ENCODE measurements at regions not wholly inside any gene's neighbourhood (a gene's known extent, or its start where the extent isn't known, plus 50 kb on each side); places are given as distances from the start of the nearest gene placed in this dataset.
"Not testable (repeated sequence)": the region's sequence is repeated elsewhere in the genome, so short reads cannot be mapped to it uniquely, and the experiment has no call there.

DNA sequence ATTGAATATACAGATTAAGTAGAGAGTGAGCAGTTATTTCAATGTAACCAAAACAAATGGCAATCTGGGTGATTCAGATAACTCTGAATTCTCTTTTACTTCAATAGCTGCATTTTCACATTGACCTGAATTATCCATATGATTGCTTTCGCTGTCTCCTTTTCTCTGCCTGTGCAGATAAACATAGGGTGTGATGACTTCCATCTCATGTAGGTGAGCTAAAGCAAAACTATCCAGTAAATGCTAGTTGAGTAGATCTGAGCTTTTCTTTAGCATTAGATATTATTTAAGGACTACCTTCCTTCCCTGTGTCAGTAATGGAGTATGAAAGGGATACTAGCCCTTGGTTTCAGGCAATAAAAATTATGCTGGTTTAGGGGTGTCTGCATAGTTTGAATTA lies 288.6 kb downstream of the OXSM start:
- DNase-seq: no peak

DNA sequence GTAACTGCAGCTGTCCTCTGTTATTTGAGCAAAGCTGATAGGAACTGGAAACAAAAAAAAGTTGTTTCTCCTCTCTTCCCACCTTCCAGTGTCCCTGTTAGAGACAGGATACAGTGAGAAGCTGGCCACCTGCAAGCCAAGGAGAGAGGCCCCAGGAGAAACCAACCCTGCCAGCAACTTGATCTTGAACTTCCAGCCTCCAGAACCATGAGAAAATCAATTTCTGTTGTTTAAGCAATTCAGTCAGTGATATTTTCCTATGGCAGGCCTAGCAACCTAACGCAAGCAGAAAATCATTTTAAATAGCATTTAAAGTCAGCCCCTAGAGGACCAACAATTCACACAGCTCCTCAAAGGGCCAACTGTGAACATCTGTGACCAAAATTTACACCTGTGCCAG lies 291.3 kb downstream of the OXSM start:
- DNase-seq: no peak

DNA sequence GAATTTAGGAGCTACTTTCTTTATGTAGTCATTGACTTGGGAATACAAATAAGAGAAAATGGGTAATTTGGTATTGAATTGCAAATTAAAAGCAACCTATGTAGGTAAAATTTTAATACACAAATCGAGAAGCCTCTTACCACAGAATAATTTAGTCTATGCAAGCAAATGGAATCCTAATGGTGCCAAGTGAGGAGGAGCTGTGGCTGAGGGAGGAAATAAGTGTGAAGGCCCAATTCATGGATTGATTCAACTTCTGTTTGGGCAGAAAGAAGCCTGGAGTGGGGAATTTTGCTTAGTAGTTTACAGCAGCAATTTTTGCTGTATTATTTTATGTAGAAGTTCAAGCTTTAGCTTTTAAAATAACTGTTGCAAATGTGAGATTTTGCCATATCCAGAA lies 291.9 kb downstream of the OXSM start:
- DNase-seq: no peak

DNA sequence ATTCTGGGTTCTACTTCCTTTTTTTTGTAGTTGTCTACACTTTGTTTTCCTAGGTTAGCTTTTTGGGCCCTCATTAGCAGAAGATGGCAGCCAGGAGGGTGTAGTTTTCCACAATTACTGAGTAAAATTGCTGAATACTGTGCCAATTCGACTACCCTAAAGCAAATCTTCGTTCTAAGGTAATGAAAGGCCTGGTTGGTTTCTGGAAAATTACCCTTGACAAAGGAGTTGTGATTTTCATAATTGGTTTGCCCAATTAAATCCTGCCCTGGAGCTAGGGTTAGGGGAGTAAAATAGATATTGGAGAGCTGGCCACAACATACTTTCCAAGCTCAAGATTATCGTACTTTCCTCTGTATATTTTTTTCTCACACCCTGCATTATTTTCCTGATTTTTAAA lies 293.0 kb downstream of the OXSM start:
- DNase-seq: no peak

DNA sequence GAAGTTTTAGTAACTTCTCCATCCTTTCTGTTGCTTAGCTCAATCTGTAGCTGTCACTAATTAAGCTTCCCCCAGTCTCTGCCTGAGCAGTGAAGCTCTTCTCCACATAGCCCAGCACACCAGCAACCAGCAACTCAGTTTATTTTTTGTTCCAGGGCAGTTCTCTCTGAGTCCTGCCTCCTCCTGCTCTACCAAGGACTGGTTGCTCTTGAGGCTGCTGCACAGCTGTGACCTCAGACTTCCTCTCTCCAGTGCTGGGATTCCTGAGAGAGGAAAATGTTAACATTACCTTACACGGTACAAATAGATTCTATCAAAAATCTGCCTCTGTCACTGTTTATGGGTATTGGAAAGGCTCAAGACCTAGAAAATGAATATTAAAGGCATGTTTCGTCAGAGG lies 294.7 kb downstream of the OXSM start:
- DNase-seq: no peak

DNA sequence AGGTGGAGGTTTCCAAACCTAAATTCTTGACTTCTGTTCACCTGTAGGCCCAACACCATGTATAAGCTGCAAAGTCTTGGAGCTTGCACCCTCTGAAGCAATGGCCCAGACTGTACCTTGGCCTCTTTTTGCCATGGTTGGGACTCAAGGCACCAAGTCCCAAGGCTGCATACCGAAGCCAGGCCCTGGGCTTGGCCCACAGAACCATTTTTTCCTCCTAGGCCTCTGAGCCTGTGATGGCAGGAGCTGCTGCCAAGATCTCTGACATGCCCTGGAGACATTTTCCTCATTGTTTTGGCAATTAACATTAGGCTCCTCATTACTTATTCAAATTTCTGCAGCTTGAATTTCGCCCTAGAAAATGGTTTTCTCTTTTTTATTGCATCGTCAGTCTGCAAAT lies 297.9 kb downstream of the OXSM start:
- DNase-seq: no peak

DNA sequence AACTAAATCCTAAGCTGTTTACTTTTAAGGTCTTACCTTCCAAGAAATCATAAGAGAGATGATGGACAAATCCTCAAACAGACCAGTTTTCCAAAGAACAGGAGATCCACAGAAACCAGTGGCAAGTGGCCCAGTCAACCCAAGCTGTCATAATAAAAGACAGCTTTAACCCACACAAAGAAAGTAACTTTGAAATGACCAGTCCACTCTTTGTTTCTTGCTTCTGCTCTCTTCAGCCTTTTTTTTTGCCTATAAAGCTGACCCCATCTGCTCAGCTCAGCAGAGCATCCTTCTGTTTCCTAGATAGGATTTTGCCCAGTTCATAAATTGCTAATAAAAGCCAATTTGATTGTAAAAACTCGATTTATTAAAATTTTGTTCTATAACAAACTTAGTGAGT lies 299.4 kb downstream of the OXSM start:
- no peak for DNase-seq

DNA sequence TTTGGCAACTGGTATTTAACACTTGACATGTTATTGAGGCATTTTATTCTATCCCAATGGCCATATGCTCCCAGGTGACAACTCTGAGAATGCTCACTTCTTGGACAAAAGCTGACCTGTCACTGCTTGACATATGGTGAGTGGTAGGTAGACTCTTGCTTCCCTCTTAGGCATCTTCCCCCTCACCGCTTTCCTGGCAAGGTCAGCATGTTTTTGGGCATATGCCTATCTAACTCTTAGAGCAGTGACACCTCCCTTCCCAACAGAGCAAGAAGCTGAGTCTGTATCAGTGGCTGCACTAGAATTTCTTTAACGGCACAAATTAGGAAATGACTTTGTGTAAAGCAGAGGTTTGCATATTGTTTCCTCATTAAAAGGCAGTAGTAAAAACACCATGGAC lies 300.7 kb downstream of the OXSM start:
- no peak for DNase-seq

DNA sequence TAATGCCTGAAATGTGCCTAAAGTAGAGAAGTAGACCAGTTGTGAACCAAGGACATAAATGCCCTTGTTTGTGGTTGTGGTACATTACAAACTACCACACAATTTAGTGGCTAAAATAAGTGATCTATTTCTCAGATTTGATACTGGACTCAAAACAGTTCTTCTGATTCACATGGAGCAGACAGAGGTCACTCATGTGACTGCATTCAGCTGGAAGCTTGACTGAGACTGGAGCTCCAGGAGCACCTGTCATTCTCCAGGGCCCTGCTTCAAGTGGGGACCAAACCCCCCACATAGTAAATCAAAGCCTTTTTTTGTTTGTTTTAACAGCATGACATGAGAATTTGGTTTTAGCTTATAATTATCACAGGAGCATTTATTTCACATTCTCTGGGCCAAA lies 301.2 kb downstream of the OXSM start:
- DNase-seq: no peak

DNA sequence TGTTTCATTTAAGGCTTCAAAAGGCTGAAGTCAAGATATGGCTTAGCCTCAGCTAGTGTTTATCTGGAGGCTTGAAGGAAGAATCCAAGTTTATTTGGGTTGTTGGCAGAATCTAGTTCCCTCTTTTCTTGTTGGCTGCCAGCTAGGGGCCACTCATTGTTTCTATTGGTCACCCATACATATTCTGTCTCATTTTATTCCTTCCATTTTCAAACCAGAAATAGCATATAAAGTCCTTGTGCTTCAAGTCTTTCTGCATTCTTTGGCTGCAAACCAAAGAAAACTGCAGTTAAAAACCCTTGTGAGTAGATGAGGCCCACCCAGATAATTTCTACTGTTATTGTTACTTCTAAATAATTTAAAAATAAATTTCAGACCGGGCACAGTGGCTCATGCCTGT lies 301.7 kb downstream of the OXSM start:
- DNase-seq: no peak

DNA sequence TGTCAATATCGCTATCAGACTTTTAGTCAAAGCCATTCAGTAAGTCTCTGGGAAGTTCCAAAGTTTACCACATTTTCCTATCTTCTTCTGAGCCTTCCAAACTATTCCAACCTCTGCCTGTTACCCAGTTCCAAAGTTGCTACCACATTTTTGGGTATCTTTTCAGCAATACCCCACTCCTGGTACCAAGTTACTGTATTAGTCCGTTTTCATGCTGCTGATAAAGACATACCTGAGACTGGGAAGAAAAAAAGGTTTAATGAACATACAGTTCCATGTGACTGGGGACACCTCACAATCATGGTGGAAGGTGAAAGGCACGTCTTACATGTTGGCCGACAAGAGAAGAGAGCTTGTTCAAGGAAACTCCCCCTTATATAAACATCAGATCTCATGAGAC lies 307.2 kb downstream of the OXSM start:
- DNase-seq: not testable (repeated sequence)

DNA sequence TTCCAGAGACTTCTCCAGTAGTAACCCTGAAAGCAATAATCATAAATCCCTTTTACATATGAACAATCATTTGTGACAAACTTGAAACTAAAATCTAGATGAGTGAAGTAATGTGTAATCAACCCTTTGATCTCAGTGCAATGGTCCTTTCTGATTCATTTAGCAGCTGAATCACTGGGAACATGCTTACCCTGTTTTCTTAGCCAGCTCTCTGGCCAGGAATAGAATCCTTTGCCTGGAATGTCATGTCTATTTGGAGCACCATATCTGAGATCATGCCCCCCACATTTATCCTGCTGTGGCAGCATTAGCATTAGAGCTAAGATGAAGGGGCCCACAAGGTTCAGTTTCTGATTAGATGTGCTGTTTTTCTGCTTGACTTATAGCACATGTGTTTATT lies 309.8 kb downstream of the OXSM start:
- no peak for DNase-seq

DNA sequence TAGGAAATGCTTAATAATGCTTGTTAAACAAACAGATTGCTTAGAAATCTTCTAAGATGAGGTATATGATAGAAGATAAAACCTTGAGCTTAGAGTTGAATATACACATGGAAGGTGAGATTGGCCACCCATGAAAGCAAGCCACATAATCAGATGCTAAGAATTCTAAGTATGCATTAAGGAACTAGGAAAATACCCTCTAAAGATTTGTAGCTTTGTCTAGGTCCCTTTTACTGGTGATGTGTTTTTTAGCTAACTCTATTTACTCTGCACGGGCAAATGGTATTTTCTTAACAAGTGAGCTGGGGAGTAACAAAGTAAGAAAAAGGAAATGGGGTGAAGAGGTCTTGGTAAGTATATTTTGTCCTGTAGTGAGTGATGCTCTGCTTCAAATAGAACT lies 310.3 kb downstream of the OXSM start:
- DNase-seq: no peak

DNA sequence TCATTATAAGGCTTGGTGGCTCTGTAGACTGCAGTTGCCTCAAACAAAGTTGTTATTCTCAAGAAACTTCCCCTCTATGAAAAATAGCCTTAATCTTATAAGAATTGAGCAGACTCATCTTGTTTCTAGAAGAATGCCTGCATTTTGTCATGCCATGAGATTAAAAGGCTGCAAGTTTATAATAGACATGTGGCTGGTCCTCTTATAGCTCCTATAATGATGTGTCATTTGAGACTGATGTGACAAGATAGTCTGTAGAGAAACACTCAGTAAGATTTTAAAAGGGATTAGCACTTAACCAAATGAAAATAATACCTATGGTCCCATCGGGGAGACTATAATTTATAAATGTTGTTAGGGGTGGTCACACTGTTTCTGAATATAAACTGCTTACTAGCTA lies 312.5 kb downstream of the OXSM start:
- DNase-seq: no peak

DNA sequence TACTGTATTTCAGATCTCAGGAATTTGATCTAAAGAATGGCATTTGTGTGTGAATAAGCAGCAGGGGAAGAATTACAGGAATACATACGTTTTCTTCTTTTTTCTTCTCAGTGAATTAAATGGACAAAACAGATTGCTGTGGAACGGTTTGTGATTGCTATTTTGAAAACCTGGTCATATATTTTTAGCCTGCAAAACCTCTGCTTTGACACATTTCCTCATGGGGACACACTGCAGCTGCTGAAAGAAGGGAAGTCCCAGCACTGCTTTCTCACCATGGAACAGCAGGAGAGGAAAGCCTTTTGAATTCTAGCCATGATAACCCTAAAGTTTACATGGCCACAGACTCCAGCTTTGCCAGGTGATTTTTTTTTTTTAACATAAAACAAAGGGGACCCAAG lies 315.0 kb downstream of the OXSM start:
- DNase-seq: no peak

DNA sequence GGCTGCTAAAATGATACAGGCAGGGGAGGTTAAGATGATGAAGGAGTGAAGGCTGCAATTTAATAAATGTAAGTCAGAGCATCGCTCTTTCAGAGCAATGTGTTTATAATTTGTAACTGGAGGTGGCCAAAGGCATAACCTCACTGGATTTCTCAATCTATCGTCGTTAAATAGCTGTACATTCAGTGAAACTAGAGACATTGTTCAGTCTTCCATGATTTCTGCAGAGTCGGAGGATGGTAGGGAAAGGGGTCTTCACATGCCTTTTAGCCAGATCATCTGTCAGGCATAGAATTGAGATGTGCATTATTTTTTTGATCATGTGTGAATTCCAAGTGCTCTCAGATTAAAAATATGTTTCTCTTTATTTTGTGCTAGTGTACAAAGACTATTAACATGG lies 315.4 kb downstream of the OXSM start:
- DNase-seq: no peak

DNA sequence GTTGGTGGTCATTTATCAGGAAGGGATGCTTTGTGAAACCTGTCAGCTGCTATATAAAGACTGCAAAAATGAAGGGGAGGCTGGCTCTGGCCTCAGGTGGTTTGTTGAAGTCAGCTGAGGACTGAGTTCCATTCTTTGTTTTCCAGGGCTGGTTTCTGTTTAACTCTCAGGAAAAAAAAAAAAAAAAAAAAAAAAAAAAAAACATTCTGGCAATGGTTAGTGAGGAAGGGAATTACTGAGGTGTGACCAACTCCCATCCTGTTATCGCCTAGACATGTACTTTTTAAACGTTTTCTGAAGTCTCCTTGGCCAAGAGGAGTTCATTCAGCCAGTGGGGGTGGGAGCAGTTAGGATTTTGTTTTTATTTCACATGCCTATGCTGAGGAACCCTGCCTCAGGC lies 316.3 kb downstream of the OXSM start:
- no peak for DNase-seq

DNA sequence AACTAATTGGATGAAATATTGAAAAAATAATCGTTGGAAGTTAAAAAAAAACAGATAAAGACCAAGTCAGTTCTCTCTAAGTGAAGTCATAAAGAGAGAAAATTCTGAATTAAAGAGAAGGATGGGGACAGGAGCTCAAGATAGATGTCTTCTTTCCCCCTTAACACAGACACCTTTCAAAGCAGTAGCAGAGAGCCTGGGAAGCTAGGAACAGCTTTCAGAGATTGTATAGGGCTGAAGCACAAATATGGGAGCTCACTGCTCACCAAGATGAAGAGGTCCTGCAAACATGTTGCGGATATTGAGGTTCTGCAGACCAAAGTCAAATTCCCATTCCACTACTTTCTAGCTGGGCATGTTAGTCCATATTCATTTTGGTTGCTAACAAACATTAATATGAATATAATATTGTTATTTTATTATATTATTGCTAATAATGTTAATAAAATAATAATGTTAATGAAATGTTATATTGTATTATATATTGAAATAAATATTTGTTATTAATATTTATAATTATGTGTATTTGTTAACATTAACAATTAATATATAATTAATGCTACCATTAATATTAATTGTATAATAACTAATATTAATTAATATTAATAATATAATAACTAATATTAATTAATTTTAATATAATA lies 319.1 kb downstream of the OXSM start:
- DNase-seq: no peak

DNA sequence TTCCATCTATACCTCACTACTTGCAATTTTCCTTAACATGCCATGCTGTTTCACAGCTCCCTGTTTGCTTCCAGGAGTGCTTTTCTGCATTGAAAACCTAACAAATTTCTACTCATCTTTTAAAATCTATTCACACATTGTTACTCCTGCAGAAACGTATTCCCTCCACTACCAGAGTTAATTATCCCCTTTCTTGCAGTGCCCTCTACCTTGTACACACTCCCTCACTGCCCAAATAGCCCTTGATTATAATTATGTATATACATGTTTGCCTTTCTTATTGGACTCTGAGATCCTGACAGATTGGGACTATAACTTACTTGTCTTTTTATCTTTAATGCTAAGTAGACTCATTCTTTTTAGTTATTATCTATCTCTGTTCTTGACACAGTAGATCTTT lies 325.0 kb downstream of the OXSM start:
- no peak for DNase-seq

DNA sequence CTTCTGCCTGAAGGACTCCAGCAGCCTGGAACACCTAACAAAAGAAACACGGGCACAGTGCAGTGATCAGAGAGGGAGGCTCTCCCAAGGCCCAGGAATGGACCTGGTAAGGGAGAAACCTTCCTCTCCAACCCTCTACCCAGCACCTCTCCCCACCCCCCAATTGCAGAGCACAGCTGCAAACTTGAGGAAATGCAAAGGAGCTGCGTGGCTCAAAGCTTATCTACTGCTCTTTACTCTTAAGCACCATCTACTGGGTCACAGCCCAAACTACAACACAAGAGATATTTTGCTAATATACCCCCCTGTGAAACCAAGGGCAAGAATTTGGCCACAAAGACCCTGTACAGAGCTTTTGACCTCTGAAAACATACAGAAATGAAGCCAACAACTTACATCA lies 328.3 kb downstream of the OXSM start:
- no peak for DNase-seq

DNA sequence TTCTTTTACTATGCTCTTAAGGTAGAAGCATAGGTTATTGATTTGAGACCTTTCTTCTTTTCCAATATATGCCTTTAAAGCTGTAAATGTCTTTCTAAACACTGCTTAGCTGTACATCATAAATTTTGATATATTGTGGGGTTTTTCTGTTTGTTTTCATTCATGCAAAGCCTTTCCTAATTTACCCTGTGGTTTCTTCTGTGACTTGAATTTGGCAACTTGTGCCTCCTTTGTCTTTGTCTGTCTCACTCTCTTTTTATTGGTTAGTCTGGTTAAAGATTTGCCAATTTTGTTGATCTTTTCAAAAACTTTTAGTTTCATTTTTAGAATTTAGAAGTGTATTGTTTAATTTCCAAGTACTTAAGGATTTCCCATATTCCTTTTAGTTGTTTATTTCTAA lies 343.1 kb downstream of the OXSM start:
- no peak for DNase-seq

DNA sequence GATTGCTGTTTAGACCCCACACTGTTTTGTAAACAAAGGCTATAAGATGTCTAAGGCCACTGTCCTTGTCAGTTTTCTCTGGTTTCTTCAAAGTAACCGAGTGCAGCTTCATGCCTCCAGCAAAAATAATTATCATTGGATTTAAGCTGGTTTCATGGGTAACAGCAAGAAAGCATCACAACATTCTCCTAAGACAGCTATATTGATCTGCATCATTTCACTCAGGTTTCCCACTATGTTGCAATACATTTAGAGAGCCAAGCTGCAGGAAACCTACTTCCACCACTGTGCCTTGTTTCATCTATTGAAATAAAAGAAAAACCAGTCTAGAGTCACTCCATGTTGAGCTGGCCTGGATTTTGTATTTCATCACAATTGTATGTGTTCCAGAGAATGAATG lies 351.4 kb downstream of the OXSM start:
- no peak for DNase-seq

DNA sequence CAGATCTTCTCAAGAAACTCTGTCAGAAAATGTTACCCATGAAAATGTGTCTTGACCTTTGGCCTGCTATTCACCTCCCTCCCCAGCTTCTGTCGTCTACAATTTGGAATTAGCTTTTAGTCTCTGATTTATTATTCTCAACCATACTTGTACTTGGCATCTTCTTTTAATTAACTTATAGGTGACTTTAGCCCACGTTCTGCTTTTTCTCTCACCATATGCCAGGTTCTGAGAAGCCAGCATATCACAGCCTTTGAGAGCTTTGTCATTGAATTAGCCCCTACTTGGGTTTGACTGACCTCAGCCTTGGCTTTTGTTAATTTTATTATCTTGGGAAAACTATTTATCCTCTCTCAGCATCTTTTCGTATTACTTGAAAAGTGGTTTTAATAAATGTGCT lies 355.9 kb downstream of the OXSM start:
- no peak for DNase-seq

DNA sequence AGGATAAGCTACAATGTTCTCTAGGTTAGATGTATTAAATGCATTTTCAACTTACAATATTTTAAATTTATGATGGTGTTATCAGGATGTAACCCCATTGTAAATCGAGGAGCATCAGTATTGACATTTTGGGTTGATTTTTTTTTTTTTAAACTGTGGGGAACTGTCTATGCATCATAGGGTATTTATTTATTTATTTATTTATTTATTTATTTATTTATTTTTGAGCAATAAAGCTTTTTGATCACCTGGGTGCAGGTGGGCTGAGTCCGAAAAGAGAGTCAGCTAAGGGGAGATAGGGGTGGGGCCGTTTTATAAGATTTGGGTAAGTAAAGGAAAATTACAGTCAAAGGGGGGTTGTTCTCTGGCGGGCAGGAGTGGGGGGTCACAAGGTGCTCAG lies 367.5 kb downstream of the OXSM start:
- not testable (repeated sequence) for DNase-seq

DNA sequence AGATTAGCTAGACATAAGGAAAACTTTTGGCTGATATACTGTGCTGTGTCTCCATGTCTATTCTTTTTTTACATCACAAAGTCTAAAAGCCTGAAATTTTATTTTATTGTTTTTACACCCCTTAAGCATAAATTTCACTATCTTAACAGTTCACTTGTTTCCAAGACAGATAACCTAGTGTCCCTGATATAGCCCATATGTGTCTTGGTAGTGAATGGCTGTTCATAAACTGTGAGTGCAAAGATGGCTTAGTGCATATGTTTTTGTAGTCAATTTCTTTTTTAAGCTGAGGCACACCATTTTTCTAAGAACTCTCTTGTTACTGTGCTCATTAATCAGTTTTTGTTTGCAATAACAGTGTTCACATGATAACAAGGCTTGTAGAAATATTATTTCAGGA lies 381.1 kb downstream of the OXSM start:
- no peak for DNase-seq

DNA sequence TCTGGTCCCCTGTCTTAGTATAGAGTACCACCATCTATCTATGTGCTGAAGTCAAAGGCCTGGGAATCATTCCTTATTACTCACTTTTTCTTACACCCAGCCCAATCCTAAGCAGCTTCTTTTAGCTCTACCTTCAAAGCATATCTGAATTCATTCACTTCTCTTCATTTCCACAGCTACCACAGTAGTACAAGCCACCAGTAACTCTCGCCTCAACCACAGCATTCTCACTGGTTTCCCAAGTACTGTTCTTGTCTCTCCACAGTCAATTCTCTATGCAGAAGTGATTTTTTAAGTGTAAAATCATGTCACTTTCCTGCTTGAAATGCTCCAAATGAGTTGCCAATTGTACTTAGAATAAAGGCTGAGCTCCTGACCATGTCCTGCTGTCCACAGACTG lies 401.7 kb downstream of the OXSM start:
- DNase-seq: no peak

Measured in activated CD4-positive, CD25-positive, alpha-beta regulatory T cell treated with anti-CD3 and anti-CD28 coated beads, Interleukin-2, amount 50 U/mL, for 72 hours (primary cell).